ENCODE measurements at regions not wholly inside any gene's neighbourhood (a gene's known extent, or its start where the extent isn't known, plus 50 kb on each side); places are given as distances from the start of the nearest gene placed in this dataset.

DNA sequence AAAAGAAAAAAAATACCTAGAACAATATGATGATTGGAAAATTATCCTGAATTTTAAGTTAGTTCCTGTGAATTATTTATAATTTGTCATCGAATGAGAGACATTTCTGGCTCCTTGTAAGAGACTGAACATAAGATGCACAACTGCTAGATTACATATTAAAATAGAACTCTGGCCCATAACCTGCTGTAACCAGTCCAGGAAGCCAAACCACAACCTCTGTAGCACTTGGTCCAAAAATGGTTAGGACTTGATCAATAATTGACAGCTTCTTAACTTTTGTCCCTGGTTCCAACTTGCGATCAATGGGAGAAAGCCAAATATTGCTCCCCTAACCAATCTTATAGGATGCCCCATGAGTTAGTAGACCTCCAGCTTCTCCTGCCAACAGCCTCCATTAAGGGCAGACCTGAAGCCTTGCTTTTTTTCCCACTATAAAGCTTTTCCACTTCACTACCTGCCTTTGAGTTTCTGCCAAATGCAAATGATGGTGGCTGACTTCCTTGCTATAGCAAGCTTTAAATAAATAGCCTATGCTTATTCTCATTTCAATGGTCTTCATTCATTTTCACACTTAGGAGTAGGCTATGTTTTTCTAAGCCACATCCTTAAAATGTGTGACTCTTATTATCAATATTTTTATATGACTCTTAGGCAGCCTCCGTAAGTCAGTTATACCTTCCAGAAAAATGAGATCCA is 224.0 kb upstream of the ARHGEF26 start:
- H3K9ac ChIP-seq: no peak overlapping the region
- no peaks in the 10 kb centered on the region for H4K20me1 ChIP-seq (ENCODE audit: low read depth)
- no peak for DNase-seq (ENCODE audit: low spot score)
- no peaks in the 10 kb centered on the region for H3K36me3 ChIP-seq
- H3K9me3 ChIP-seq (ENCODE audit: low read depth): no peaks in the 10 kb centered on the region
- Mint-ChIP-seq H3K4me1 (no peaks in the 10 kb centered on the region), H3K4me3 (no peak overlapping the region), H3K36me3 (no peaks in the 10 kb centered on the region), H3K27me3 (ENCODE audit: insufficient read depth, low read depth) (no peaks in the 10 kb centered on the region), H3K27ac (no peak overlapping the region), H3K9me3 (no peaks in the 10 kb centered on the region)
- H3K4me3 ChIP-seq: no peak overlapping the region
- H3K27me3 ChIP-seq: no peaks in the 10 kb centered on the region
- no peaks in the 10 kb centered on the region for H3F3A ChIP-seq (ENCODE audit: low read depth)
- H3K27ac ChIP-seq: no peak overlapping the region
- H3K4me1 ChIP-seq: no peaks in the 10 kb centered on the region
- H3K4me2 ChIP-seq: no peak overlapping the region
- no peaks in the 10 kb centered on the region for H3K79me2 ChIP-seq (ENCODE audit: low read depth)
- no peak overlapping the region for H2AFZ ChIP-seq (replicated peaks)
- TF ChIP-seq EZH2phosphoT487 (IDR thresholded peaks at IDR 0.05) (no peak), EZH2 (IDR thresholded peaks at IDR 0.05) (no peak), CTCF (IDR thresholded peaks at IDR 0.05) (no peak)

DNA sequence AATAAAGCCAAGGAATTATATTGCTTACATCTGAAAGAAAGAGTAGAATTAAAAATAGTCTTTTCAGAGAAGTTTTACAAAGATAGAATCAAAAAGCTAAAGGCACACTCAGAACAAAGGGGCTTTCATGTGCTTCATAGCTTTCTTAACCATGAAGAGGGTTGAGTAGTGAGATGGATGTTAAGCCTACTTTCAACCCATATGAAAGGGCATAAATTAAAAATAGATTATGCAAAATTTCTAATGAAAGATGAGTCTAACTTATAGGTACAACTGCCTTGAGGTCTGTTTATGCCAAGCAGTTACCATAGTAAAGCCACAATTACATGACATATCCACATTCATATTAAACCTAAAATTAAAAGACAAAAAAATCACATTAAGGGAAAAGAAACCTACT is 223.3 kb upstream of the ARHGEF26 start:
- H3F3A ChIP-seq (ENCODE audit: low read depth): no peaks in the 10 kb centered on the region

GRCh38 chr3:153901152-153901551 is 220.0 kb upstream of the ARHGEF26 start:
- no peaks in the 10 kb centered on the region for H3K4me1 ChIP-seq
- no peak overlapping the region for H3K9ac ChIP-seq
- H3K4me3 ChIP-seq: no peak overlapping the region
- H3K27me3 Mint-ChIP-seq (ENCODE audit: insufficient read depth, low read depth): peaks cover 2% of the 10 kb centered on the region
- no peaks in the 10 kb centered on the region for H3K4me1 Mint-ChIP-seq
- no peaks in the 10 kb centered on the region for H3K27me3 ChIP-seq
- H4K20me1 ChIP-seq (ENCODE audit: low read depth): no peaks in the 10 kb centered on the region
- H3K36me3 ChIP-seq: no peaks in the 10 kb centered on the region
- H3K4me2 ChIP-seq: no peak overlapping the region
- no peak for TF ChIP-seq EZH2 (IDR thresholded peaks at IDR 0.05)
- TF ChIP-seq CTCF (IDR thresholded peaks at IDR 0.05): no peak
- no peak for TF ChIP-seq EZH2phosphoT487 (IDR thresholded peaks at IDR 0.05)
- no peak overlapping the region for H3K27ac ChIP-seq
- no peaks in the 10 kb centered on the region for H3K79me2 ChIP-seq (ENCODE audit: low read depth)
- DNase-seq (ENCODE audit: low spot score): no peak
- H3F3A ChIP-seq (ENCODE audit: low read depth): no peaks in the 10 kb centered on the region
- no peaks in the 10 kb centered on the region for H3K9me3 ChIP-seq (ENCODE audit: low read depth)
- no peak overlapping the region for H3K27ac Mint-ChIP-seq
- H3K36me3 Mint-ChIP-seq: no peaks in the 10 kb centered on the region
- no peaks in the 10 kb centered on the region for H3K9me3 Mint-ChIP-seq
- H3K4me3 Mint-ChIP-seq: no peak overlapping the region
- H2AFZ ChIP-seq (replicated peaks): no peak overlapping the region

More for the DNA sequence above, 223.3 kb upstream of the ARHGEF26 start:
- H3K4me3 Mint-ChIP-seq: no peak overlapping the region
- Histone ChIP-seq H3K27me3 (no peaks in the 10 kb centered on the region), H3K27ac (no peak overlapping the region), H3K4me3 (no peak overlapping the region), H3K9me3 (ENCODE audit: low read depth) (no peaks in the 10 kb centered on the region), H3K4me2 (no peak overlapping the region), H3K9ac (no peak overlapping the region), H2AFZ (replicated peaks) (no peak overlapping the region), H3K4me1 (no peaks in the 10 kb centered on the region), H3K36me3 (no peaks in the 10 kb centered on the region), H4K20me1 (ENCODE audit: low read depth) (no peaks in the 10 kb centered on the region), H3K79me2 (ENCODE audit: low read depth) (no peaks in the 10 kb centered on the region)
- no peak overlapping the region for H3K27ac Mint-ChIP-seq
- no peak for DNase-seq (ENCODE audit: low spot score)
- no peaks in the 10 kb centered on the region for H3K4me1 Mint-ChIP-seq
- no peaks in the 10 kb centered on the region for H3K27me3 Mint-ChIP-seq (ENCODE audit: insufficient read depth, low read depth)
- H3K9me3 Mint-ChIP-seq: no peaks in the 10 kb centered on the region
- no peaks in the 10 kb centered on the region for H3K36me3 Mint-ChIP-seq
- no peak for TF ChIP-seq EZH2phosphoT487 (IDR thresholded peaks at IDR 0.05)
- no peak for TF ChIP-seq CTCF (IDR thresholded peaks at IDR 0.05)
- no peak for TF ChIP-seq EZH2 (IDR thresholded peaks at IDR 0.05)
